ENCODE measurements at regions not wholly inside any gene's neighbourhood (a gene's known extent, or its start where the extent isn't known, plus 50 kb on each side); places are given as distances from the start of the nearest gene placed in this dataset.

- TF ChIP-seq, protein P1, sequence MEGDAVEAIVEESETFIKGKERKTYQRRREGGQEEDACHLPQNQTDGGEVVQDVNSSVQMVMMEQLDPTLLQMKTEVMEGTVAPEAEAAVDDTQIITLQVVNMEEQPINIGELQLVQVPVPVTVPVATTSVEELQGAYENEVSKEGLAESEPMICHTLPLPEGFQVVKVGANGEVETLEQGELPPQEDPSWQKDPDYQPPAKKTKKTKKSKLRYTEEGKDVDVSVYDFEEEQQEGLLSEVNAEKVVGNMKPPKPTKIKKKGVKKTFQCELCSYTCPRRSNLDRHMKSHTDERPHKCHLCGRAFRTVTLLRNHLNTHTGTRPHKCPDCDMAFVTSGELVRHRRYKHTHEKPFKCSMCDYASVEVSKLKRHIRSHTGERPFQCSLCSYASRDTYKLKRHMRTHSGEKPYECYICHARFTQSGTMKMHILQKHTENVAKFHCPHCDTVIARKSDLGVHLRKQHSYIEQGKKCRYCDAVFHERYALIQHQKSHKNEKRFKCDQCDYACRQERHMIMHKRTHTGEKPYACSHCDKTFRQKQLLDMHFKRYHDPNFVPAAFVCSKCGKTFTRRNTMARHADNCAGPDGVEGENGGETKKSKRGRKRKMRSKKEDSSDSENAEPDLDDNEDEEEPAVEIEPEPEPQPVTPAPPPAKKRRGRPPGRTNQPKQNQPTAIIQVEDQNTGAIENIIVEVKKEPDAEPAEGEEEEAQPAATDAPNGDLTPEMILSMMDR (IDR thresholded peaks at IDR 0.05) = no peak
- TF ChIP-seq POLR2A (IDR thresholded peaks at IDR 0.05) = no peak
Observed at GRCh38 chr9:80417211-80417773, 845.5 kb downstream of the TLE4 start.

Measured in adrenal gland (tissue), 5 donors.